PC-3 (cell line): ENCODE measurements at regions not wholly inside any gene's neighbourhood (a gene's known extent, or its start where the extent isn't known, plus 50 kb on each side); places are given as distances from the start of the nearest gene placed in this dataset.

ENCODE experiments used
- CTCF ChIP-seq: fragments of 300-600 bp; sonication (generic); conservative IDR thresholded peaks from 2 replicates; pipeline ENCODE4 v1.5.1; 2017; ENCODE audit warnings: antibody characterized with exemption, low read depth, mild to moderate bottlenecking, low read length
- EZH2 ChIP-seq: fragments of 300-600 bp; sonication (generic); IDR thresholded peaks from one replicate; pipeline ENCODE4 v1.6.1; 2017; ENCODE audit warnings: antibody characterized with exemption, mild to moderate bottlenecking, low read length; ENCODE audit not compliant: unreplicated experiment
- EZH2phosphoT487 ChIP-seq: fragments of 300-600 bp; sonication (generic); IDR thresholded peaks from 2 replicates; pipeline ENCODE4 v1.6.1; 2018; ENCODE audit warnings: mild to moderate bottlenecking, antibody characterized with exemption, low read length, borderline replicate concordance

GRCh38 chr2:16775899-16776231 lies 110.2 kb upstream of the CYRIA start:
- TF ChIP-seq EZH2 (no peak), EZH2phosphoT487 (no peak), CTCF (no peak)
